ENCODE measurements at regions not wholly inside any gene's neighbourhood (a gene's known extent, or its start where the extent isn't known, plus 50 kb on each side); places are given as distances from the start of the nearest gene placed in this dataset.

DNA sequence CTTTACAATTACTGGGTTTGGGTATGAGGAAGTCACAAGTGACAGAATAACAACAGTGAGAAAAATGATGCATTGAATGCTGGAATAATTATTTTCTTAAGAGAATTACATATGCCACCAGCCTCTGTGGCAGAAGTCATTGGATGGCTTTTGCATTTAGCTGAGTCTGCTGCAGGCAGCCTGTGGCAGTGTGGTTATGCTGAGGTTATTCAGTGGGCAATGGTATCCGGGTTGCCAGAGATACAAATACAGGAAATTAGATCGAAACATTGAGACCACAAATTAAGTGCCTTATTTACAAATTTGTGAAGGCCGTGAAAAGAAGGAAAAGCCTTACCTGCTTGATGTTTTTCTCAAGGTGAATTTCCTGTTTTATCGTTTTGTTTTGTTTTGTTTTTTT is 1050.0 kb downstream of the GALC start:
- TF ChIP-seq EZH2 (optimal IDR thresholded peaks at IDR 0.05; ENCODE audit: low read depth, low read length), result no peak
- H2AFZ ChIP-seq (ENCODE audit: low read length), result no peak overlapping the region
- no peaks in the 10 kb centered on the region for H3K27me3 ChIP-seq (replicated peaks; ENCODE audit: insufficient read depth, low read length)
- no peaks in the 10 kb centered on the region for H3K79me2 ChIP-seq (ENCODE audit: low read length)
- H3K4me1 ChIP-seq (ENCODE audit: low read length), result no peaks in the 10 kb centered on the region
- H3K9me2 ChIP-seq (replicated peaks; ENCODE audit: insufficient read depth, low read length), result no peaks in the 10 kb centered on the region
- no peaks in the 10 kb centered on the region for H3K36me3 ChIP-seq (replicated peaks; ENCODE audit: insufficient read depth, low read length)
- no peaks in the 10 kb centered on the region for H3F3A ChIP-seq (ENCODE audit: insufficient read depth, low read length)
- no peak overlapping the region for H3K27ac ChIP-seq (ENCODE audit: low read length)
- H3K4me2 ChIP-seq (ENCODE audit: low read depth, low read length), result no peak overlapping the region
- H4K20me1 ChIP-seq (ENCODE audit: insufficient read depth, low read length), result no peaks in the 10 kb centered on the region
- no peak overlapping the region for H3K4me3 ChIP-seq (ENCODE audit: low read length)
- no peak overlapping the region for H3K9ac ChIP-seq (ENCODE audit: low read length)
- no peaks in the 10 kb centered on the region for H3K9me3 ChIP-seq (replicated peaks; ENCODE audit: insufficient read depth, low read length)
- peak; percentile 6 for DNase-seq

DNA sequence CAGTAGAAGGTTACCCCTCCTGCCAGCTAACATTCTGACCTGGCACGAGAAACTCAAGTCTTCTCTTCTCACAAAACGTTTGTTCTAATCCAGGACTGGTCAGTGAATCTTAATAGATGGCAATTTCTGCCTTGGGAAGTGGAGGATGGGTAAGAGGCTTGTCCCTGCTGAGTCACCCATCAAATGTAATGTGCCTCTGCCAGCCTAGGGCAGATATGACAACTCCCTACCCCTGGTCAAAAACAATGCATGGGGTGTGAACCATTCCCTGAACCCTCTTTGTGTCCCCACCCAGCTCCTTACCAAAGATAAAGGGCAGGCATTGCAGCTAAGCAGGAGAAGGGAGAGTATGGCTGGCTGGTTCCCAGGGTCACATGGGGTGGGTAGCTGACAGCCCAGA is 1052.9 kb downstream of the GALC start:
- H3K4me2 ChIP-seq (ENCODE audit: low read depth, low read length), result no peak overlapping the region
- H3K79me2 ChIP-seq (ENCODE audit: low read length), result no peaks in the 10 kb centered on the region
- H4K20me1 ChIP-seq (ENCODE audit: insufficient read depth, low read length), result no peaks in the 10 kb centered on the region
- no peaks in the 10 kb centered on the region for H3K27me3 ChIP-seq (replicated peaks; ENCODE audit: insufficient read depth, low read length)
- TF ChIP-seq EZH2 (optimal IDR thresholded peaks at IDR 0.05; ENCODE audit: low read depth, low read length) (no peak), EZH2phosphoT487 (IDR thresholded peaks at IDR 0.05; ENCODE audit: low read length) (no peak)
- TF ChIP-seq, protein P1, sequence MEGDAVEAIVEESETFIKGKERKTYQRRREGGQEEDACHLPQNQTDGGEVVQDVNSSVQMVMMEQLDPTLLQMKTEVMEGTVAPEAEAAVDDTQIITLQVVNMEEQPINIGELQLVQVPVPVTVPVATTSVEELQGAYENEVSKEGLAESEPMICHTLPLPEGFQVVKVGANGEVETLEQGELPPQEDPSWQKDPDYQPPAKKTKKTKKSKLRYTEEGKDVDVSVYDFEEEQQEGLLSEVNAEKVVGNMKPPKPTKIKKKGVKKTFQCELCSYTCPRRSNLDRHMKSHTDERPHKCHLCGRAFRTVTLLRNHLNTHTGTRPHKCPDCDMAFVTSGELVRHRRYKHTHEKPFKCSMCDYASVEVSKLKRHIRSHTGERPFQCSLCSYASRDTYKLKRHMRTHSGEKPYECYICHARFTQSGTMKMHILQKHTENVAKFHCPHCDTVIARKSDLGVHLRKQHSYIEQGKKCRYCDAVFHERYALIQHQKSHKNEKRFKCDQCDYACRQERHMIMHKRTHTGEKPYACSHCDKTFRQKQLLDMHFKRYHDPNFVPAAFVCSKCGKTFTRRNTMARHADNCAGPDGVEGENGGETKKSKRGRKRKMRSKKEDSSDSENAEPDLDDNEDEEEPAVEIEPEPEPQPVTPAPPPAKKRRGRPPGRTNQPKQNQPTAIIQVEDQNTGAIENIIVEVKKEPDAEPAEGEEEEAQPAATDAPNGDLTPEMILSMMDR (IDR thresholded peaks at IDR 0.05; ENCODE audit: low read length), result no peak
- no peaks in the 10 kb centered on the region for H3K36me3 ChIP-seq (replicated peaks; ENCODE audit: insufficient read depth, low read length)
- no peak overlapping the region for H2AFZ ChIP-seq (ENCODE audit: low read length)
- no peak overlapping the region for H3K9ac ChIP-seq (ENCODE audit: low read length)
- no peaks in the 10 kb centered on the region for H3K4me1 ChIP-seq (ENCODE audit: low read length)
- H3K9me3 ChIP-seq (replicated peaks; ENCODE audit: insufficient read depth, low read length), result no peaks in the 10 kb centered on the region
- H3K27ac ChIP-seq (ENCODE audit: low read length), result no peak overlapping the region
- DNase-seq, result no peak
- H3F3A ChIP-seq (ENCODE audit: insufficient read depth, low read length), result no peaks in the 10 kb centered on the region
- H3K4me3 ChIP-seq (ENCODE audit: low read length), result no peak overlapping the region
- H3K9me2 ChIP-seq (replicated peaks; ENCODE audit: insufficient read depth, low read length), result no peaks in the 10 kb centered on the region

DNA sequence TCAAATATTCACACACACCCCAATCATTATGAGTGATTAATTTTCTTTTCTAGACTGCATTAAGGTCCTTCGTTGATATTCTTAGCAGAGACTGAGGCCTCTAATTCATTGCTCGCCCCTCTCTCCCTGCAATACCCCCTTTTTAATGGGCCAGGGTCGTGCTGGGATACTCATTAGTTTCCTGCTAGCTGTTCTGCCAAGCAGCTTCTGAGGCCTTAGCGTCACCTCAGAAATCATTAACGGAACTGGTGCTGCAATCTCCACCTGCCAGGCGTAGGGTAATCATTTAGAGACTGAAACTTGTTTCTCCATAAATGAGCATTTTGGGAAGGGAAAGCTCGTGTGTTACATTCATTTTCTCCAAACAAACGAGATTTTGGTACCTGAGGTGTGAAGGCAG is 1054.7 kb downstream of the GALC start:
- Histone ChIP-seq H3K27me3 (replicated peaks; ENCODE audit: insufficient read depth, low read length) (no peaks in the 10 kb centered on the region), H3F3A (ENCODE audit: insufficient read depth, low read length) (no peaks in the 10 kb centered on the region), H3K4me2 (ENCODE audit: low read depth, low read length) (no peak overlapping the region), H3K79me2 (ENCODE audit: low read length) (no peaks in the 10 kb centered on the region), H3K9ac (ENCODE audit: low read length) (no peak overlapping the region), H3K4me1 (ENCODE audit: low read length) (no peaks in the 10 kb centered on the region), H3K9me2 (replicated peaks; ENCODE audit: insufficient read depth, low read length) (no peaks in the 10 kb centered on the region), H4K20me1 (ENCODE audit: insufficient read depth, low read length) (no peaks in the 10 kb centered on the region), H3K27ac (ENCODE audit: low read length) (no peak overlapping the region), H3K4me3 (ENCODE audit: low read length) (no peak overlapping the region), H3K36me3 (replicated peaks; ENCODE audit: insufficient read depth, low read length) (no peaks in the 10 kb centered on the region), H2AFZ (ENCODE audit: low read length) (no peak overlapping the region), H3K9me3 (replicated peaks; ENCODE audit: insufficient read depth, low read length) (no peaks in the 10 kb centered on the region)
- TF ChIP-seq, protein P1 (IDR thresholded peaks at IDR 0.05; ENCODE audit: low read length), result no peak
- TF ChIP-seq EZH2 (optimal IDR thresholded peaks at IDR 0.05; ENCODE audit: low read depth, low read length), result no peak
- TF ChIP-seq EZH2phosphoT487 (IDR thresholded peaks at IDR 0.05; ENCODE audit: low read length), result no peak
- no peak for DNase-seq

DNA sequence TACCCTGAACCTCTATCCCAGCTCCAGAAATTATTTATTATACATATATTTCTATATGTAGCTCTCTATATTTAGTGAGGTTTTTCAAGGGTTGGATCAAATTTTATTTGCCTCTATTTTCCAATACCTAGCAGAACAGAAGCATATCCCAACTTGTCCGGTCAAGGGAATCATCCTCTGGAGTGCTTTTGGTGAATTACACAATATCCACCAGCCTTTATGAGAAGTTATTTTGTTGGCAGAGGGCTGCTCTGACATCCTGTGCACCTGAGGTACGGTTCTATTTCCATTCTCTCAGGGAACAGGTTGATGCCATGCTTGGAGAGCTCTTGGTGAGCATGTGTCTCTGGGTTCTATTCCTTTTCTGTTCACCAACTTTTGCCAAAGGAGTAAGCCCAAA is 1056.4 kb downstream of the GALC start:
- Histone ChIP-seq H3K4me1 (ENCODE audit: low read length) (no peaks in the 10 kb centered on the region), H3K9me3 (replicated peaks; ENCODE audit: insufficient read depth, low read length) (no peaks in the 10 kb centered on the region), H3K9me2 (replicated peaks; ENCODE audit: insufficient read depth, low read length) (no peaks in the 10 kb centered on the region), H3K27me3 (replicated peaks; ENCODE audit: insufficient read depth, low read length) (no peaks in the 10 kb centered on the region), H2AFZ (ENCODE audit: low read length) (no peak overlapping the region), H3K9ac (ENCODE audit: low read length) (no peak overlapping the region), H3K4me2 (ENCODE audit: low read depth, low read length) (no peak overlapping the region), H3K27ac (ENCODE audit: low read length) (no peak overlapping the region), H3K36me3 (replicated peaks; ENCODE audit: insufficient read depth, low read length) (no peaks in the 10 kb centered on the region), H3F3A (ENCODE audit: insufficient read depth, low read length) (no peaks in the 10 kb centered on the region), H3K4me3 (ENCODE audit: low read length) (no peak overlapping the region), H4K20me1 (ENCODE audit: insufficient read depth, low read length) (no peaks in the 10 kb centered on the region), H3K79me2 (ENCODE audit: low read length) (no peaks in the 10 kb centered on the region)
- TF ChIP-seq EZH2 (optimal IDR thresholded peaks at IDR 0.05; ENCODE audit: low read depth, low read length), result no peak
- TF ChIP-seq EZH2phosphoT487 (IDR thresholded peaks at IDR 0.05; ENCODE audit: low read length), result no peak
- TF ChIP-seq, protein P1 (IDR thresholded peaks at IDR 0.05; ENCODE audit: low read length), result no peak
- DNase-seq, result no peak
